GM12873 (cell line): ENCODE measurements at regions not wholly inside any gene's neighbourhood (a gene's known extent, or its start where the extent isn't known, plus 50 kb on each side); places are given as distances from the start of the nearest gene placed in this dataset.

Experiments
- TF ChIP-seq, protein P1 (sequence below): IDR thresholded peaks from 2 replicates; pipeline ENCODE4 v1.5.1; 2012; ENCODE audit warnings: low read depth, mild to moderate bottlenecking, moderate library complexity, low read length, control low read depth; ENCODE audit not compliant: insufficient read depth; ENCODE audit errors: missing control alignments

- TF ChIP-seq, protein P1, sequence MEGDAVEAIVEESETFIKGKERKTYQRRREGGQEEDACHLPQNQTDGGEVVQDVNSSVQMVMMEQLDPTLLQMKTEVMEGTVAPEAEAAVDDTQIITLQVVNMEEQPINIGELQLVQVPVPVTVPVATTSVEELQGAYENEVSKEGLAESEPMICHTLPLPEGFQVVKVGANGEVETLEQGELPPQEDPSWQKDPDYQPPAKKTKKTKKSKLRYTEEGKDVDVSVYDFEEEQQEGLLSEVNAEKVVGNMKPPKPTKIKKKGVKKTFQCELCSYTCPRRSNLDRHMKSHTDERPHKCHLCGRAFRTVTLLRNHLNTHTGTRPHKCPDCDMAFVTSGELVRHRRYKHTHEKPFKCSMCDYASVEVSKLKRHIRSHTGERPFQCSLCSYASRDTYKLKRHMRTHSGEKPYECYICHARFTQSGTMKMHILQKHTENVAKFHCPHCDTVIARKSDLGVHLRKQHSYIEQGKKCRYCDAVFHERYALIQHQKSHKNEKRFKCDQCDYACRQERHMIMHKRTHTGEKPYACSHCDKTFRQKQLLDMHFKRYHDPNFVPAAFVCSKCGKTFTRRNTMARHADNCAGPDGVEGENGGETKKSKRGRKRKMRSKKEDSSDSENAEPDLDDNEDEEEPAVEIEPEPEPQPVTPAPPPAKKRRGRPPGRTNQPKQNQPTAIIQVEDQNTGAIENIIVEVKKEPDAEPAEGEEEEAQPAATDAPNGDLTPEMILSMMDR: no peak
These were observed 121.9 kb upstream of the TNRC6C start for GRCh38 chr17:77836557-77837041.

DNA sequence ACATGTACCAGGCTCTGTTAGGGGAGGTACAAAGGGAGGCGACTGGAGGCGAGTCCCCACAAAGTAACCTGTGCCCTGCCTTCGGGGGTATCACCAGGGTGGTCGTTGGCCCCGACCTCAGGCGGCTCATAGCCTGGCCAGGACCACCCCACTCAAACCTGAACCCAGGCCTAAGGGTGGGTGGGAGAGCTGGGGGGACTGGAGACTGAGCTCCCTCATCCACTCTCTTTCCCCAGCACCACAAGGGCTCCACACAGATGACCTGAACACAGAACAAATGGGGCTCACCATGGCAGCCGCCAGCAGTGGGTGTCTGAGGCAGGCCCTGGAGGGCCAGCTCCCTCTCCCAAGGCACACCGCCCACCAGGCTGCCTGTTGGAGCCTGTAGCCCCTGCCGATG, 120.6 kb upstream of the TNRC6C start:
- TF ChIP-seq, protein P1: no peak

- TF ChIP-seq, protein P1: no peak
These were observed 119.5 kb upstream of the TNRC6C start for GRCh38 chr17:77838748-77839697.

- TF ChIP-seq, protein P1: no peak
These were observed 118.6 kb upstream of the TNRC6C start for GRCh38 chr17:77839698-77840512.

DNA sequence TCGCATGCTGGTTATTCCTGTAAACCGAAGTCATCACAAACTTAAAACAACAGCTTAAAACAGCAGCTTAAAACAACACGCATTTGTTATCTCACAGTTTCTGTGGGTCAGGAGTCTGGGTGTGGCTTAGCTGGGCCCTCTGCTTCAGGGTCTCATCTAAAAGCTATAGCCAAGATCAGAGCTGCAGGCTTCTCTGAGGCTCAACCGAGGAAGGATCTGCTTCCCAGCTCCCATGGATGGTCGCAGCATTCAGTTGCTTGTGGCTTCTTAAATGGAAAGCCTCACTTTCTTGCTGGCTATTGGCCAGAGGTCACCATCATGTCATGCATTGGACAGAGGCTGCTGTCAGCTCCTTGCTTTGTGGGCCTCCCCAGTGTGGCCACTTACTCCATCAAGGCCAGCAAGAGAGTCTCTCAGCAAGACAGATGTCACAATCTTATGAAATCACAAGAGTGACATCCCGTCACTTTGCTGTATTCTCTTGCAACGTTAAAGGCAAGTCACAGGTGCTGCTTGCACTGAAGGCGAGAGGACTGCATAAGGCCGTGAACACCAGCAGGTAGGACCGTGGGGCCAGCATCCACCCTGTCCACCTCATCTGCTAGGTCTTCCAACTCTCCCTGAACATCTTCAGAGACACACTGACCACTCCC, 117.9 kb upstream of the TNRC6C start:
- TF ChIP-seq, protein P1: no peak

DNA sequence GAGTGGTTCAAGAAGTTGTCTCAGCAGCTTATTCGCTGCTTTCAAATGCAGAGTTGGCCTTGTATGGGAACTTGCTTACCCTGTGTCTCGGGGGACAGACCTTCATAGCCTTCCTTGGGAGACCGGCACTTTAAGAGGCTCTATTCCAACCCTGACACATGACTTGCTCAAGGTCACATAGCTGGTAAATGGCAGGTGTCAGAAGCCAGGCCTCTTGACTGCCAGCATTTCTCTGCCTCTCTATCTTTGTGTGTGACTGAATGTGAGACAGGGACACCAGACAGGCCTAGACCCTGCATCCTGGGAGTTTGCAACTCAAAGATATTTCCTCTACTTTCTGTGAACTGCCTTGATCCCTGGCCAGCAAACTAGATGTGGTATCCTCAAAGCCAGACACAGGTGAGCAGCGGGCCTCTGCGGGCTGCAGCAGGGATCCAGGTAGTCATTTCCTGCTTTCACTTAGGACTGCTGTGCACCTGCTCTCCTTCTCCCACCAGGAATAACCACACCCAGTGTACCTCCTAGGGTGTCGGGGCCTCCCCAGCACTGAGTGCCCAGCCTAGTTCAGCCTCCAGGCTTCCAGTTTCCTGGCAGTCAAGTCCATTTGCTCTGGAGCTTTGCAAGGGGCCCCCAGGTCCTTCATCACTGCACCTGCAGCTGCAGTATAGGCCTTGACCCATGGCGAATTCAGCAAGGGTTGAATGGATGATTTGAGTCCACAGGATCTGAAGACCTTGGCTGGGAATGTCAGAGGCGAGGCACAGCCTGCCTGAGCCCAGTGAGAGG, 116.6 kb upstream of the TNRC6C start:
- TF ChIP-seq, protein P1: no peak
